T-helper 17 cell (primary cell): ENCODE measurements at regions not wholly inside any gene's neighbourhood (a gene's known extent, or its start where the extent isn't known, plus 50 kb on each side); places are given as distances from the start of the nearest gene placed in this dataset.
"Not testable (repeated sequence)": the region's sequence is repeated elsewhere in the genome, so short reads cannot be mapped to it uniquely, and the experiment has no call there.

Source experiments
- ATAC-seq: fragments of 150-1000 bp; cut with Tn5 transposase; 2 replicates; pipeline ENCODE4 v1.10.0; 2021; ENCODE audit warnings: mild to moderate bottlenecking, moderate library complexity
- DNase-seq, 3 donors: peaks; one replicate each; pipeline versions ENCODE4 v3.0.0 to v3.0.0-alpha.2; 2020 to 2021
- H3K9me3 ChIP-seq: one replicate; pipeline ENCODE4 v1.7.0; 2013; ENCODE audit warnings: low read length, mild to moderate bottlenecking; ENCODE audit not compliant: control insufficient read depth, poor library complexity, severe bottlenecking
- H3K27ac Mint-ChIP-seq: one replicate; pipeline ENCODE4 v1.8.0; 2022; ENCODE audit warnings: mild to moderate bottlenecking, moderate library complexity, mixed read lengths
- H3K27me3 Mint-ChIP-seq: one replicate; pipeline ENCODE4 v1.8.0; 2022; ENCODE audit warnings: mixed read lengths
- H3K36me3 Mint-ChIP-seq: one replicate; pipeline ENCODE4 v1.8.0; 2022; ENCODE audit warnings: low read depth, mixed read lengths
- H3K4me1 Mint-ChIP-seq: one replicate; pipeline ENCODE4 v1.8.0; 2022; ENCODE audit warnings: mild to moderate bottlenecking, mixed read lengths
- H3K4me3 Mint-ChIP-seq: one replicate; pipeline ENCODE4 v1.8.0; 2022; ENCODE audit warnings: mild to moderate bottlenecking, moderate library complexity, mixed read lengths

- no peak for ATAC-seq
- no peak for DNase-seq
- no peaks in the 10 kb centered on the region for H3K9me3 ChIP-seq
- H3K27ac Mint-ChIP-seq = no peak overlapping the region
- H3K36me3 Mint-ChIP-seq = no peaks in the 10 kb centered on the region
- no peaks in the 10 kb centered on the region for H3K4me1 Mint-ChIP-seq
- no peak overlapping the region for H3K4me3 Mint-ChIP-seq
- no peaks in the 10 kb centered on the region for H3K27me3 Mint-ChIP-seq
These were observed 98.3 kb upstream of the CTBP2 start for GRCh38 chr10:125258676-125259075.

DNA sequence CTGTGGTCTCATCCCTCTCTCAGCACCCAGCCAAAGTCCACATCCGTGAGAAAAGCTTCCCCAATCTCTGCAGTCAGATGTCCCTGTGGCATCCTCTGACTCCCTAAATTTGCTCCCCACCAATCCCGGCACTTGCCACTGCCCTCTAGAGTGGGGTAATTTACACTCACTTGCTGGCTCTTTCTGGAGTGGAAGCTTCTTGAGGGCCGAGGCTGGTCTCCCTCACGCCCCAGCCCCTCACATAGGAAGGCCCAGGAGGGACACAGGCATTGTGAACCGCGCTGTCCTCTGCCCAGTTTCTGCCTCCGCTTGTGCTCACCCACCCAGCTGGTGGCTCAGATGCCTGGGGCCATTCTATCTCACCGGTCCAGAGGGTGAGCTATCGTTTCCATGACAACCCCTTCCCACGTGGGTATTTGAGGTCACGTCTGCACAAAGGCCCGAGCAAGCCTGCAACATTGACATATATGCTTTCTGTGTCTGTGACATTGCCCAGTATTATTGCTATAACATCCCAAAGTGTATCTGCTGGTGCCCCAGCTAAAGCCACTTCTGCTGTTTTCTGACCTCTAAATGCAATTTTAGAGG lies 97.3 kb upstream of the CTBP2 start:
- H3K4me1 Mint-ChIP-seq = no peaks in the 10 kb centered on the region
- peaks cover 4% of the 10 kb centered on the region for H3K36me3 Mint-ChIP-seq
- H3K9me3 ChIP-seq = no peaks in the 10 kb centered on the region
- ATAC-seq (no peak), DNase-seq (no peak)
- no peak overlapping the region for H3K4me3 Mint-ChIP-seq
- no peak overlapping the region for H3K27ac Mint-ChIP-seq
- H3K27me3 Mint-ChIP-seq = no peaks in the 10 kb centered on the region

- no peaks in the 10 kb centered on the region for H3K9me3 ChIP-seq
- Mint-ChIP-seq H3K27ac (no peak overlapping the region), H3K36me3 (peaks cover 4% of the 10 kb centered on the region), H3K4me1 (no peaks in the 10 kb centered on the region), H3K4me3 (no peak overlapping the region), H3K27me3 (no peaks in the 10 kb centered on the region)
- no peak for DNase-seq
- no peak for ATAC-seq
These were observed 95.7 kb upstream of the CTBP2 start for GRCh38 chr10:125256026-125256425.

GRCh38 chr10:125252937-125253336 lies 92.6 kb upstream of the CTBP2 start:
- Mint-ChIP-seq H3K4me1 (no peaks in the 10 kb centered on the region), H3K36me3 (peaks cover 4% of the 10 kb centered on the region), H3K27me3 (no peaks in the 10 kb centered on the region), H3K27ac (no peak overlapping the region), H3K4me3 (no peak overlapping the region)
- ATAC-seq (no peak), DNase-seq (no peak)
- H3K9me3 ChIP-seq = no peaks in the 10 kb centered on the region

GRCh38 chr10:125250834-125251233 lies 90.5 kb upstream of the CTBP2 start:
- not testable (repeated sequence) for ATAC-seq, H3K4me3 Mint-ChIP-seq, H3K27me3 Mint-ChIP-seq, DNase-seq, H3K9me3 ChIP-seq, H3K27ac Mint-ChIP-seq, H3K36me3 Mint-ChIP-seq, H3K4me1 Mint-ChIP-seq

DNA sequence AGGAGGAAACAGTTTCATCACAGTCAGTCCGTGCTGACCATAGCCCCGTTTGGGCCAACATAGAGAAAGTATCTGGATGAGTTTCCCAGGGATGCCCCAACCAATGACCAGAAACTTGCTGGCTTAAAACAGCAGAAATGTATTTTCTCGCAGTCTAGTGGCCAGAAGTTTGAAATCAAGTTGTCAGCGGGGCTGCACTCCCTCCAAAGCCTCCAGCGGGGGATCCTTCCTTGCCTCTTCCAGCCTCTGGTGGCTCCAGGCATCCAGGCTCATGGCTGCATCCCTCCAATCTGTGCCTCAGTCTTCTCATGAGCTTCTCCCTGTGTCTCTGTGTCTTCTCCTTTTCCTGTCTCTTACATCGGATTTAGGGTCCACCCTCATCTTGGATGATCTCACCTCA lies 89.6 kb upstream of the CTBP2 start:
- H3K9me3 ChIP-seq = no peaks in the 10 kb centered on the region
- ATAC-seq (no peak), DNase-seq (no peak)
- Mint-ChIP-seq H3K27me3 (no peaks in the 10 kb centered on the region), H3K4me1 (no peaks in the 10 kb centered on the region), H3K4me3 (no peak overlapping the region), H3K36me3 (peaks cover 4% of the 10 kb centered on the region), H3K27ac (no peak overlapping the region)

- peaks cover 4% of the 10 kb centered on the region for H3K36me3 Mint-ChIP-seq
- no peak overlapping the region for H3K27ac Mint-ChIP-seq
- H3K4me1 Mint-ChIP-seq = no peaks in the 10 kb centered on the region
- no peak overlapping the region for H3K4me3 Mint-ChIP-seq
- H3K27me3 Mint-ChIP-seq = no peaks in the 10 kb centered on the region
- DNase-seq (no peak), ATAC-seq (no peak)
- H3K9me3 ChIP-seq = no peaks in the 10 kb centered on the region
These were observed 88.1 kb upstream of the CTBP2 start for GRCh38 chr10:125248489-125248888.

GRCh38 chr10:125247576-125247975 lies 87.2 kb upstream of the CTBP2 start:
- Mint-ChIP-seq H3K4me3 (no peak overlapping the region), H3K27me3 (no peaks in the 10 kb centered on the region), H3K36me3 (no peaks in the 10 kb centered on the region), H3K27ac (no peak overlapping the region), H3K4me1 (no peaks in the 10 kb centered on the region)
- no peak for ATAC-seq
- DNase-seq = no peak
- no peaks in the 10 kb centered on the region for H3K9me3 ChIP-seq

- H3K9me3 ChIP-seq = no peaks in the 10 kb centered on the region
- DNase-seq (no peak), ATAC-seq (no peak)
- H3K36me3 Mint-ChIP-seq = no peaks in the 10 kb centered on the region
- no peaks in the 10 kb centered on the region for H3K27me3 Mint-ChIP-seq
- no peaks in the 10 kb centered on the region for H3K4me1 Mint-ChIP-seq
- no peak overlapping the region for H3K27ac Mint-ChIP-seq
- no peak overlapping the region for H3K4me3 Mint-ChIP-seq
These were observed 83.3 kb upstream of the CTBP2 start for GRCh38 chr10:125243532-125244253.

DNA sequence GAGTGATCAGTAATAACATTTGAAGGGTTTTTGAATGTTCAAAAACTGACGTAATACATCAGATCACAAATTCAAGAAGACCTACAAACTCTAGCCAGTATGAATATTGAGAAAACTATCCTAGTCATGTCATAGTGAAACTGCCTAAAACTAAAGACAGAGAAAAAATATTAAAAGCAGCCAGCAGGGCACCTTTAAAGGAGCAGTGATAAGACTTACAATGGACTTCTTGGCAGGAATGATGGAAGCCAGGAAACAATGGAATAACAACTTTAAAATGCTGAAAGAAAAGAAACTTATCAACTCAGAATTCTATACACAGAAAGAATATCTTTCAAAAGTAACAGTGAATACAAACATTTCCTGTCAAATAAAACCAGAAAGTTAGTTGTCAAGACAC lies 78.3 kb upstream of the CTBP2 start:
- H3K27me3 Mint-ChIP-seq = peaks cover 5% of the 10 kb centered on the region
- H3K36me3 Mint-ChIP-seq = peaks cover 2% of the 10 kb centered on the region
- ATAC-seq = no peak
- H3K4me1 Mint-ChIP-seq = no peaks in the 10 kb centered on the region
- H3K9me3 ChIP-seq = no peaks in the 10 kb centered on the region
- DNase-seq = no peak
- no peak overlapping the region for H3K27ac Mint-ChIP-seq
- H3K4me3 Mint-ChIP-seq = no peak overlapping the region

GRCh38 chr10:125236091-125236490 lies 75.7 kb upstream of the CTBP2 start:
- no peaks in the 10 kb centered on the region for H3K4me1 Mint-ChIP-seq
- DNase-seq = no peak
- ATAC-seq = no peak
- H3K27ac Mint-ChIP-seq = no peak overlapping the region
- H3K4me3 Mint-ChIP-seq = no peak overlapping the region
- peaks cover 17% of the 10 kb centered on the region for H3K27me3 Mint-ChIP-seq
- H3K36me3 Mint-ChIP-seq = peaks cover 2% of the 10 kb centered on the region
- no peaks in the 10 kb centered on the region for H3K9me3 ChIP-seq

DNA sequence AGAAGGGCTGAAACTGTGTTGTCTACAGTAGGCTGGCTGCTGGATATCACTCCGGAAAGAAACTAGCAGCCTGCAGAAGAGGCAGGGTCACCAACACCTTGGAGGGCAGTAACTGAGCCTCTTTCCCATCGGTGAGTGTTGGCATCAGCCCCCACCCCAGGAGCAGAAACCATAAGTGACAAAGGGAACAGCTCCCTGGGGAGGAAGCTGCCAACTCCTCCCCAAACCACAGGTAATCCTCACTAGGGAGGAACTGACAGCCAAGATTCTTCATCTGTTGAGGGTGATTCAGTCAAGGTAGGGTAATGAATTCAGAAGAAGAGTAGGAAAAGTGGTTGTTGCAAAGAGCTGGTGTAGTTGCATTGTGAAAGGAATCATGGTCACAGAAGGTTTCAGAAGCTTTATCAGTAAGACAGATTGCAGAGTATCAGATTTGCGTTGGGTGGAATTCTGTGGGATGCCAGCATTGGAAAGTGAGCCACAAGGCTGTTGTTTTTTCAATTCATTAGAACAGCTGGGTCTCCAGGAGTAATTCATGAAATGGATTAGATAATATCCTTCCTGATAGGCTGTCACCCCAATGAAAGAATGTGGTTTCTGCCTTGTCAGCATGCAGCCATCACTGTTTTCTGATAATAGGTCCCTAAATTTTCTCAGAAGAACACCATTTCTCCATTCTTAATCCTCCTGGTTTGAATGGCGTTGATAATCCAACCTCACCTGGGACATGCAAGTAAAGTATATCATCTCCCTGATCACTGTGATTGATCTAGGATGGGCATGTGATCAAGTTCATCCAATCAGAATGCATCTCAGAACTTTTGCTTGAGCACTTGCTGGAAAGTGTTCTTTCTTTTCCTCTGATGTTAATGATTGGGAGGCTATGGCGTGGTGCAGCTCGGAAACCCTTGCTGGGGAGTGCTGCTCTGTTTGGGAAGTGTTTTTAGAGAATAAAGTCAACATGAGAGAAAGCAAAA lies 75.0 kb upstream of the CTBP2 start:
- no peaks in the 10 kb centered on the region for H3K4me1 Mint-ChIP-seq
- H3K36me3 Mint-ChIP-seq = peaks cover 2% of the 10 kb centered on the region
- H3K27ac Mint-ChIP-seq = no peak overlapping the region
- peaks cover 17% of the 10 kb centered on the region for H3K27me3 Mint-ChIP-seq
- no peak overlapping the region for H3K4me3 Mint-ChIP-seq
- DNase-seq (no peak), ATAC-seq (no peak)
- no peaks in the 10 kb centered on the region for H3K9me3 ChIP-seq

DNA sequence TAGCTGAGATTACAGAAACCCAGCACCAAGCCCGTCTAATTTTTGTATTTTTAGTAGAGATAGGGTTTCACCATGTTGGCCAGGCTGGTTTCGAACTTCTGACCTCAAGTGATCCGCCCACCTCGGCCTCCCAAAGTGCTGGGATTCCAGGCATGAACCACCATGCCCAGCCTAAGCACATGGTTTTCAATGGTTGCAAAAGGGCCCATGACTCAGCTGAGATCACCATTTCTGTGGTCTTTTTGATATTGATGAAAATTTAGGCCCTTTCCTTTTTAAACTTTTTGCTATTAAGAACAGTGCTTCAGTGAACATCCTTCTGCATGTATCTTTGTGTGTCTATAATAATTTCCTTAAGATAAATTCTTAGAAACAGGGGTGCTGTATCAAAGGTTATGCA lies 74.2 kb upstream of the CTBP2 start:
- DNase-seq, H3K4me1 Mint-ChIP-seq, H3K9me3 ChIP-seq, H3K36me3 Mint-ChIP-seq, ATAC-seq, H3K27ac Mint-ChIP-seq, H3K4me3 Mint-ChIP-seq: not testable (repeated sequence)
- H3K27me3 Mint-ChIP-seq = peaks cover 17% of the 10 kb centered on the region
